ENCODE measurements at regions not wholly inside any gene's neighbourhood (a gene's known extent, or its start where the extent isn't known, plus 50 kb on each side); places are given as distances from the start of the nearest gene placed in this dataset.

- TF ChIP-seq HSF4 (CRISPR knock-in tag; IDR thresholded peaks at IDR 0.05; ENCODE audit: borderline replicate concordance) (no peak), ELF1 (tag; IDR thresholded peaks at IDR 0.05) (no peak), GTF2A2 (tag; IDR thresholded peaks at IDR 0.05) (no peak)
- TF ChIP-seq, protein P1, sequence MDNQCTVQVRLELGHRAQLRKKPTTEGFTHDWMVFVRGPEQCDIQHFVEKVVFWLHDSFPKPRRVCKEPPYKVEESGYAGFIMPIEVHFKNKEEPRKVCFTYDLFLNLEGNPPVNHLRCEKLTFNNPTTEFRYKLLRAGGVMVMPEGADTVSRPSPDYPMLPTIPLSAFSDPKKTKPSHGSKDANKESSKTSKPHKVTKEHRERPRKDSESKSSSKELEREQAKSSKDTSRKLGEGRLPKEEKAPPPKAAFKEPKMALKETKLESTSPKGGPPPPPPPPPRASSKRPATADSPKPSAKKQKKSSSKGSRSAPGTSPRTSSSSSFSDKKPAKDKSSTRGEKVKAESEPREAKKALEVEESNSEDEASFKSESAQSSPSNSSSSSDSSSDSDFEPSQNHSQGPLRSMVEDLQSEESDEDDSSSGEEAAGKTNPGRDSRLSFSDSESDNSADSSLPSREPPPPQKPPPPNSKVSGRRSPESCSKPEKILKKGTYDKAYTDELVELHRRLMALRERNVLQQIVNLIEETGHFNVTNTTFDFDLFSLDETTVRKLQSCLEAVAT (IDR thresholded peaks at IDR 0.05) = no peak
These were observed 1201.8 kb upstream of the EPHA6 start (continued) for GRCh38 chr3:95612611-95613010.

GRCh38 chr3:95613993-95614392 is 1200.4 kb upstream of the EPHA6 start:
- ATAC-seq (no peak), DNase-seq (ENCODE audit: extremely low read depth in 1 of 4, low spot score in 3 of 4) (no peak), FAIRE-seq (no peak)
- H4K20me1 ChIP-seq (replicated peaks; ENCODE audit: control insufficient read depth, insufficient read depth, low read length) = no peaks in the 10 kb centered on the region
- H3K4me1 ChIP-seq (replicated peaks in 1 of 2; ENCODE audit: control insufficient read depth in 2 of 2, insufficient read depth in 2 of 2, low read length in 2 of 2) = no peaks in the 10 kb centered on the region
- H3K9ac ChIP-seq (ENCODE audit: insufficient read depth in 1 of 2, low read depth in 2 of 2, low read length in 2 of 2) = no peak overlapping the region
- 0% methylated on average over 1 of the region's 1 CpG for WGBS (ENCODE audit: insufficient coverage, low coverage, missing lambda C conversion rate)
- no peak overlapping the region for H2AFZ ChIP-seq (ENCODE audit: low read depth, low read length)
- no peaks in the 10 kb centered on the region for H3K36me3 ChIP-seq (ENCODE audit: control insufficient read depth, insufficient read depth, low read length)
- H3K4me3 ChIP-seq = no peak overlapping the region
- no peaks in the 10 kb centered on the region for H3K27me3 ChIP-seq (ENCODE audit: control insufficient read depth in 2 of 2, insufficient read depth in 2 of 2, low read length in 2 of 2)
- no peak overlapping the region for H3K4me2 ChIP-seq (ENCODE audit: insufficient read depth, low read length)
- BruUV-seq (replicated peaks) = no TSS peak
- ChIA-PET CTCF (ENCODE audit: low intra/inter-chr PET ratio) (no interaction called here), POLR2A (no interaction called here)
- H3K27ac ChIP-seq (ENCODE audit: extremely low read depth, low read depth, low read length) = no peak overlapping the region
- no peaks in the 10 kb centered on the region for H3K9me3 ChIP-seq (replicated peaks; ENCODE audit: control insufficient read depth, insufficient read depth, low read depth, low read length)
- no peaks in the 10 kb centered on the region for H3K9me1 ChIP-seq (ENCODE audit: control insufficient read depth, insufficient read depth, low read length)
- in situ Hi-C loops (cut with MboI) = no loop called here
- H3K79me2 ChIP-seq (ENCODE audit: control insufficient read depth, insufficient read depth, low read length) = no peaks in the 10 kb centered on the region
- intact Hi-C loops (cut with micrococcal nuclease) = no loop called here
- TF ChIP-seq BCLAF1 (IDR thresholded peaks at IDR 0.05; ENCODE audit: borderline replicate concordance in 1 of 2, control insufficient read depth in 1 of 2, low read depth in 2 of 2, low read length in 1 of 2) = no peak
- TF ChIP-seq EGR1 (conservative IDR thresholded peaks at IDR 0.05) = no peak
- TF ChIP-seq ZFP30 (CRISPR knock-in tag; IDR thresholded peaks at IDR 0.05; ENCODE audit: borderline replicate concordance) = no peak
- TF ChIP-seq ILK (tag; IDR thresholded peaks at IDR 0.05; ENCODE audit: borderline replicate concordance, low read depth) = no peak
- no peak for TF ChIP-seq XRCC4 (IDR thresholded peaks at IDR 0.05; ENCODE audit: extremely low read depth, insufficient read depth, insufficient read length)
- no peak for TF ChIP-seq HNRNPK (IDR thresholded peaks at IDR 0.05; ENCODE audit: low read depth, low read length, poor library complexity, severe bottlenecking)
- no peak for TF ChIP-seq U2AF2 (optimal IDR thresholded peaks at IDR 0.05; ENCODE audit: low read depth, low read length)
- TF ChIP-seq KDM2B (CRISPR knock-in tag; IDR thresholded peaks at IDR 0.05) = no peak
- no peak for TF ChIP-seq RBM15 (IDR thresholded peaks at IDR 0.05; ENCODE audit: insufficient read depth, low read length)
- no peak for TF ChIP-seq SMAD4 (CRISPR knock-in tag; conservative IDR thresholded peaks at IDR 0.05)
- no peak for TF ChIP-seq NCOA4 (IDR thresholded peaks at IDR 0.05; ENCODE audit: partially characterized antibody)
- no peak for TF ChIP-seq ZNF830 (CRISPR knock-in tag; IDR thresholded peaks at IDR 0.05)
- no peak for TF ChIP-seq RAD21 (CRISPR knock-in tag; conservative IDR thresholded peaks at IDR 0.05 in 1 of 2, IDR thresholded peaks at IDR 0.05 in 1 of 2)
- TF ChIP-seq LCOR (CRISPR knock-in tag; IDR thresholded peaks at IDR 0.05) = no peak

Measured in K562 (cell line).